ENCODE measurements at regions not wholly inside any gene's neighbourhood (a gene's known extent, or its start where the extent isn't known, plus 50 kb on each side); places are given as distances from the start of the nearest gene placed in this dataset.

- no peak overlapping the region for H3K23ac ChIP-seq (ENCODE audit: low read depth, low read length, poor library complexity)
- no peak overlapping the region for H4K8ac ChIP-seq (ENCODE audit: low read depth, low read length)
- no peak overlapping the region for H2BK12ac ChIP-seq (ENCODE audit: low read length)
- H3K9me3 ChIP-seq (replicated peaks in 1 of 2; ENCODE audit: control insufficient read depth in 2 of 2, insufficient read depth in 1 of 2, low read depth in 1 of 2, low read length in 2 of 2): no peaks in the 10 kb centered on the region
- no peak for DNase-seq (ENCODE audit: low spot score)
- no peak overlapping the region for H3K4me2 ChIP-seq (ENCODE audit: insufficient read depth, low read length, poor library complexity, severe bottlenecking)
- no peak overlapping the region for H3K18ac ChIP-seq (ENCODE audit: low read length)
- no peak overlapping the region for H3K14ac ChIP-seq (ENCODE audit: low read length)
- H3K4me1 ChIP-seq (ENCODE audit: control insufficient read depth in 2 of 2, insufficient read depth in 1 of 2, low read depth in 1 of 2, low read length in 2 of 2): no peaks in the 10 kb centered on the region
- H3K4ac ChIP-seq (ENCODE audit: low read length): no peak overlapping the region
- no peaks in the 10 kb centered on the region for H3K36me3 ChIP-seq (replicated peaks in 1 of 2; ENCODE audit: control insufficient read depth in 2 of 2, insufficient read depth in 2 of 2, low read length in 2 of 2)
- H3K27ac ChIP-seq (replicated peaks; ENCODE audit: low read length): no peak overlapping the region
- H2BK15ac ChIP-seq (ENCODE audit: low read length): no peak overlapping the region
- no peak overlapping the region for H2AFZ ChIP-seq (ENCODE audit: low read length)
- H2AK5ac ChIP-seq (ENCODE audit: low read depth, low read length): no peak overlapping the region
- H3K79me1 ChIP-seq (ENCODE audit: low read depth, low read length): no peaks in the 10 kb centered on the region
- H3K9ac ChIP-seq (ENCODE audit: low read depth, low read length, poor library complexity): no peak overlapping the region
- no peaks in the 10 kb centered on the region for H3K27me3 ChIP-seq (ENCODE audit: control insufficient read depth in 3 of 3, insufficient read depth in 3 of 3, low read depth in 1 of 3, low read length in 3 of 3)
- H2BK120ac ChIP-seq (ENCODE audit: low read depth, low read length): no peak overlapping the region
- no CpG with 5 or more reads among the region's 4 CpGs for WGBS, 2 donors (ENCODE audit: extremely low coverage in 2 of 2, insufficient read length in 2 of 2, insufficient replicate concordance in 1 of 2)
- no peak overlapping the region for H3K4me3 ChIP-seq (ENCODE audit: low read length in 2 of 2)
- no peak overlapping the region for H4K91ac ChIP-seq (ENCODE audit: low read depth, low read length, poor library complexity)
- no peak overlapping the region for H2BK5ac ChIP-seq (ENCODE audit: low read length)
Observed at GRCh38 chr10:78165172-78165571, 131.5 kb downstream of the RPS24 start.

GRCh38 chr10:78165617-78166016 lies 132.0 kb downstream of the RPS24 start:
- no peak overlapping the region for H3K4me3 ChIP-seq (ENCODE audit: low read length in 2 of 2)
- no peak overlapping the region for H2BK5ac ChIP-seq (ENCODE audit: low read length)
- H3K9me3 ChIP-seq (replicated peaks in 1 of 2; ENCODE audit: control insufficient read depth in 2 of 2, insufficient read depth in 1 of 2, low read depth in 1 of 2, low read length in 2 of 2): no peaks in the 10 kb centered on the region
- no peak overlapping the region for H3K23ac ChIP-seq (ENCODE audit: low read depth, low read length, poor library complexity)
- H3K79me1 ChIP-seq (ENCODE audit: low read depth, low read length): no peaks in the 10 kb centered on the region
- H2AK5ac ChIP-seq (ENCODE audit: low read depth, low read length): no peak overlapping the region
- no peak overlapping the region for H4K91ac ChIP-seq (ENCODE audit: low read depth, low read length, poor library complexity)
- no peak overlapping the region for H3K4ac ChIP-seq (ENCODE audit: low read length)
- no peak overlapping the region for H2AFZ ChIP-seq (ENCODE audit: low read length)
- peak; percentile 24 for DNase-seq (ENCODE audit: low spot score)
- H2BK12ac ChIP-seq (ENCODE audit: low read length): no peak overlapping the region
- WGBS, 2 donors (ENCODE audit: extremely low coverage in 2 of 2, insufficient read length in 2 of 2, insufficient replicate concordance in 1 of 2): no CpG with 5 or more reads among the region's 3 CpGs
- no peaks in the 10 kb centered on the region for H3K27me3 ChIP-seq (ENCODE audit: control insufficient read depth in 3 of 3, insufficient read depth in 3 of 3, low read depth in 1 of 3, low read length in 3 of 3)
- H3K27ac ChIP-seq (replicated peaks; ENCODE audit: low read length): no peak overlapping the region
- H2BK120ac ChIP-seq (ENCODE audit: low read depth, low read length): no peak overlapping the region
- no peak overlapping the region for H4K8ac ChIP-seq (ENCODE audit: low read depth, low read length)
- H3K18ac ChIP-seq (ENCODE audit: low read length): no peak overlapping the region
- H3K36me3 ChIP-seq (replicated peaks in 1 of 2; ENCODE audit: control insufficient read depth in 2 of 2, insufficient read depth in 2 of 2, low read length in 2 of 2): no peaks in the 10 kb centered on the region
- H3K4me1 ChIP-seq (ENCODE audit: control insufficient read depth in 2 of 2, insufficient read depth in 1 of 2, low read depth in 1 of 2, low read length in 2 of 2): no peaks in the 10 kb centered on the region
- H3K4me2 ChIP-seq (ENCODE audit: insufficient read depth, low read length, poor library complexity, severe bottlenecking): no peak overlapping the region
- H2BK15ac ChIP-seq (ENCODE audit: low read length): no peak overlapping the region
- no peak overlapping the region for H3K9ac ChIP-seq (ENCODE audit: low read depth, low read length, poor library complexity)
- H3K14ac ChIP-seq (ENCODE audit: low read length): no peak overlapping the region

GRCh38 chr10:78166261-78166660 lies 132.6 kb downstream of the RPS24 start:
- Histone ChIP-seq H3K23ac (ENCODE audit: low read depth, low read length, poor library complexity) (no peak overlapping the region), H3K4ac (ENCODE audit: low read length) (no peak overlapping the region), H3K9ac (ENCODE audit: low read depth, low read length, poor library complexity) (no peak overlapping the region), H4K91ac (ENCODE audit: low read depth, low read length, poor library complexity) (no peak overlapping the region), H2BK15ac (ENCODE audit: low read length) (no peak overlapping the region), H3K18ac (ENCODE audit: low read length) (no peak overlapping the region), H2BK12ac (ENCODE audit: low read length) (no peak overlapping the region), H2AK5ac (ENCODE audit: low read depth, low read length) (no peak overlapping the region), H3K79me1 (ENCODE audit: low read depth, low read length) (no peaks in the 10 kb centered on the region), H3K4me1 (ENCODE audit: control insufficient read depth in 2 of 2, insufficient read depth in 1 of 2, low read depth in 1 of 2, low read length in 2 of 2) (no peaks in the 10 kb centered on the region), H3K27me3 (ENCODE audit: control insufficient read depth in 3 of 3, insufficient read depth in 3 of 3, low read depth in 1 of 3, low read length in 3 of 3) (no peaks in the 10 kb centered on the region), H2AFZ (ENCODE audit: low read length) (no peak overlapping the region), H2BK5ac (ENCODE audit: low read length) (no peak overlapping the region), H3K27ac (replicated peaks; ENCODE audit: low read length) (no peak overlapping the region), H4K8ac (ENCODE audit: low read depth, low read length) (no peak overlapping the region), H3K14ac (ENCODE audit: low read length) (no peak overlapping the region), H3K4me3 (ENCODE audit: low read length in 2 of 2) (no peak overlapping the region), H2BK120ac (ENCODE audit: low read depth, low read length) (no peak overlapping the region), H3K36me3 (replicated peaks in 1 of 2; ENCODE audit: control insufficient read depth in 2 of 2, insufficient read depth in 2 of 2, low read length in 2 of 2) (no peaks in the 10 kb centered on the region), H3K9me3 (replicated peaks in 1 of 2; ENCODE audit: control insufficient read depth in 2 of 2, insufficient read depth in 1 of 2, low read depth in 1 of 2, low read length in 2 of 2) (no peaks in the 10 kb centered on the region), H3K4me2 (ENCODE audit: insufficient read depth, low read length, poor library complexity, severe bottlenecking) (no peak overlapping the region)
- no peak for DNase-seq (ENCODE audit: low spot score)
- no CpG with 5 or more reads among the region's 3 CpGs for WGBS, 2 donors (ENCODE audit: extremely low coverage in 2 of 2, insufficient read length in 2 of 2, insufficient replicate concordance in 1 of 2)

GRCh38 chr10:78169214-78169613 lies 135.6 kb downstream of the RPS24 start:
- no CpG with 5 or more reads among the region's 4 CpGs for WGBS, 2 donors (ENCODE audit: extremely low coverage in 2 of 2, insufficient read length in 2 of 2, insufficient replicate concordance in 1 of 2)
- H3K79me1 ChIP-seq (ENCODE audit: low read depth, low read length): no peaks in the 10 kb centered on the region

More at GRCh38 chr10:78169214-78169613, 135.6 kb downstream of the RPS24 start:
- Histone ChIP-seq H3K4ac (ENCODE audit: low read length) (no peak overlapping the region), H2AK5ac (ENCODE audit: low read depth, low read length) (no peak overlapping the region), H3K36me3 (replicated peaks in 1 of 2; ENCODE audit: control insufficient read depth in 2 of 2, insufficient read depth in 2 of 2, low read length in 2 of 2) (no peaks in the 10 kb centered on the region), H3K9me3 (replicated peaks in 1 of 2; ENCODE audit: control insufficient read depth in 2 of 2, insufficient read depth in 1 of 2, low read depth in 1 of 2, low read length in 2 of 2) (no peaks in the 10 kb centered on the region), H3K27me3 (ENCODE audit: control insufficient read depth in 3 of 3, insufficient read depth in 3 of 3, low read depth in 1 of 3, low read length in 3 of 3) (peaks cover 0 to 13% (median 0%) of the 10 kb centered on the region in 3 experiments), H4K91ac (ENCODE audit: low read depth, low read length, poor library complexity) (no peak overlapping the region), H3K4me1 (ENCODE audit: control insufficient read depth in 2 of 2, insufficient read depth in 1 of 2, low read depth in 1 of 2, low read length in 2 of 2) (no peaks in the 10 kb centered on the region), H2AFZ (ENCODE audit: low read length) (no peak overlapping the region), H3K4me3 (ENCODE audit: low read length in 2 of 2) (no peak overlapping the region), H4K8ac (ENCODE audit: low read depth, low read length) (no peak overlapping the region), H2BK15ac (ENCODE audit: low read length) (no peak overlapping the region), H2BK5ac (ENCODE audit: low read length) (no peak overlapping the region), H3K14ac (ENCODE audit: low read length) (no peak overlapping the region), H3K9ac (ENCODE audit: low read depth, low read length, poor library complexity) (no peak overlapping the region), H3K27ac (replicated peaks; ENCODE audit: low read length) (no peak overlapping the region), H3K4me2 (ENCODE audit: insufficient read depth, low read length, poor library complexity, severe bottlenecking) (no peak overlapping the region), H2BK12ac (ENCODE audit: low read length) (no peak overlapping the region), H3K23ac (ENCODE audit: low read depth, low read length, poor library complexity) (no peak overlapping the region), H3K18ac (ENCODE audit: low read length) (no peak overlapping the region), H2BK120ac (ENCODE audit: low read depth, low read length) (no peak overlapping the region)
- DNase-seq (ENCODE audit: low spot score): no peak

All from neuronal stem cell (in vitro differentiated cells).